ENCODE measurements at regions not wholly inside any gene's neighbourhood (a gene's known extent, or its start where the extent isn't known, plus 50 kb on each side); places are given as distances from the start of the nearest gene placed in this dataset.

DNA sequence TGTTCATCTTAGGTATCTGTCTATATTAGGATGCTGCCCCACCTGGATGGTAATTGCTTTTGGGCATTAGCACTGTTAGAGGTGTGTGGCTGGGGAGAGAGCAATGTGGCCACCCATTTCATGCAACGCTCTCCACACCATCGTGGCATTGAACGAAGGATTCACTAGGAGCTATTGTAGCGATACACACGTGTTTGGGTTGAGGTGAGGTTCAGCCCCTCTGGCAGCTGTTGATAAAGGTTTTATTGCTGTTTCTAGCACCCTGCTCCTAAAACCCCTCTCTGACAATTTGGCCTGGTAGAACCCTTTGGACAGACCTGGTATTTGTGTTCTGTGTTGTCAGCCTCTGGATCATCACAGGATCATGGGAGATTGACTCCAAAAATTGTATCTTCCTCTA, 280.9 kb downstream of the PRL start:
- CTCF ChIA-PET = no interaction called here
- intact Hi-C loops (cut with micrococcal nuclease; ENCODE audit: unreplicated experiment) = no loop called here
- no peak overlapping the region for H3K27ac Mint-ChIP-seq (ENCODE audit: unreplicated experiment)
- no peaks in the 10 kb centered on the region for H3K4me1 Mint-ChIP-seq (ENCODE audit: low read depth, unreplicated experiment)
- H3K36me3 Mint-ChIP-seq (ENCODE audit: insufficient read depth, unreplicated experiment) = no peaks in the 10 kb centered on the region
- H3K9me3 Mint-ChIP-seq (ENCODE audit: low read depth, unreplicated experiment) = no peaks in the 10 kb centered on the region
- no peak overlapping the region for H3K4me3 Mint-ChIP-seq (ENCODE audit: low read depth, unreplicated experiment)
- TF ChIP-seq, protein P1, sequence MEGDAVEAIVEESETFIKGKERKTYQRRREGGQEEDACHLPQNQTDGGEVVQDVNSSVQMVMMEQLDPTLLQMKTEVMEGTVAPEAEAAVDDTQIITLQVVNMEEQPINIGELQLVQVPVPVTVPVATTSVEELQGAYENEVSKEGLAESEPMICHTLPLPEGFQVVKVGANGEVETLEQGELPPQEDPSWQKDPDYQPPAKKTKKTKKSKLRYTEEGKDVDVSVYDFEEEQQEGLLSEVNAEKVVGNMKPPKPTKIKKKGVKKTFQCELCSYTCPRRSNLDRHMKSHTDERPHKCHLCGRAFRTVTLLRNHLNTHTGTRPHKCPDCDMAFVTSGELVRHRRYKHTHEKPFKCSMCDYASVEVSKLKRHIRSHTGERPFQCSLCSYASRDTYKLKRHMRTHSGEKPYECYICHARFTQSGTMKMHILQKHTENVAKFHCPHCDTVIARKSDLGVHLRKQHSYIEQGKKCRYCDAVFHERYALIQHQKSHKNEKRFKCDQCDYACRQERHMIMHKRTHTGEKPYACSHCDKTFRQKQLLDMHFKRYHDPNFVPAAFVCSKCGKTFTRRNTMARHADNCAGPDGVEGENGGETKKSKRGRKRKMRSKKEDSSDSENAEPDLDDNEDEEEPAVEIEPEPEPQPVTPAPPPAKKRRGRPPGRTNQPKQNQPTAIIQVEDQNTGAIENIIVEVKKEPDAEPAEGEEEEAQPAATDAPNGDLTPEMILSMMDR (IDR thresholded peaks at IDR 0.05; ENCODE audit: unreplicated experiment) = no peak
- H3K27me3 Mint-ChIP-seq (ENCODE audit: unreplicated experiment) = no peaks in the 10 kb centered on the region
- no peak for DNase-seq
- BruUV-seq (replicated peaks) = no TSS peak

DNA sequence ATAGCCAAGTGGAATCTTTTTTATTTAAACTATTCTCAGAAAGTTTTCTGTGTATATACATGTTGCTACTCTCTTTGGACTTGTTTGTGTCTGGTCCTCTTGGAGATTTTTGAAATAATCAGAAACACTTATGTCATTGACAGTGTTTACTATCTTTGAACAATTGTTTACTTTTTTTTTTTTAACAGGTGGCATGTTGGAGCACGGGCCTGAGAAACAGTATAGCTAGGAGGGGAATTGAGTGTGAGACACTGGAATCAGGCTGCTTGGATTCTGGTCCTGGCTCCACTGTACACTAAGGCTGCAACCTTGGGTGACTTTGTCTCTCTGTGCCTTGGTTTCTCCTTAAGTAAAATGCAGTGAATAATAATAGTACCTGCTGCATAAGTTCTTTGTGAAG, 279.6 kb downstream of the PRL start:
- no peak overlapping the region for H3K27ac Mint-ChIP-seq (ENCODE audit: unreplicated experiment)
- CTCF ChIA-PET = interaction anchor here (1.0 kb wide), 1 partner anchor 10 kb away, joined by 4 read pairs; no protein-coding TSS in a partner anchor

DNA sequence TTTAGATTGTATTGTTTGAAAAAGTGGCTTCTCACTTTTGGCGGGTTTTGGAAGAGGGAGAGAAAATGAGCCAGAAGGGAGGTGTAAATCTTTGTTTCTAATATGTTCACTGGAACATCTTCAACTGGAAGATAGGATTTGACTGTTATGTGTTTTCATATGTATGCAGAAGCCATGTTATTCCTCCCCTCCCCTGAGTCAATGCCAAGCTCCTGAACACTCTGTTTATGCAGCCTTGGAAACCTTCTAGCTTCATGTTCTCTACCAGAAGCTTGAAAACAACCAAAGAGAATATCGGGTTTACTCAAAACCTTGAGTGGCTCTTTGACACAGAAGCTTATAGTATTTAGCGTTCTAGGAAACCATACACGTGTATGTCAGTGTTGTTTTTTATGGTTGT, 279.1 kb downstream of the PRL start:
- no peak for DNase-seq
- intact Hi-C loops (cut with micrococcal nuclease; ENCODE audit: unreplicated experiment) = no loop called here
- CTCF ChIA-PET = interaction anchor here (1.0 kb wide), 1 partner anchor 10 kb away, joined by 4 read pairs; no protein-coding TSS in a partner anchor
- H3K27ac Mint-ChIP-seq (ENCODE audit: unreplicated experiment) = no peak overlapping the region
- no peaks in the 10 kb centered on the region for H3K4me1 Mint-ChIP-seq (ENCODE audit: low read depth, unreplicated experiment)
- no peaks in the 10 kb centered on the region for H3K36me3 Mint-ChIP-seq (ENCODE audit: insufficient read depth, unreplicated experiment)
- H3K27me3 Mint-ChIP-seq (ENCODE audit: unreplicated experiment) = no peaks in the 10 kb centered on the region
- peaks cover 6% of the 10 kb centered on the region for H3K9me3 Mint-ChIP-seq (ENCODE audit: low read depth, unreplicated experiment)
- no peak overlapping the region for H3K4me3 Mint-ChIP-seq (ENCODE audit: low read depth, unreplicated experiment)
- no TSS peak for BruUV-seq (replicated peaks)
- TF ChIP-seq, protein P1 (IDR thresholded peaks at IDR 0.05; ENCODE audit: unreplicated experiment) = no peak

More for the DNA sequence above, 279.6 kb downstream of the PRL start:
- H3K9me3 Mint-ChIP-seq (ENCODE audit: low read depth, unreplicated experiment) = peaks cover 2% of the 10 kb centered on the region
- no peak overlapping the region for H3K4me3 Mint-ChIP-seq (ENCODE audit: low read depth, unreplicated experiment)
- TF ChIP-seq, protein P1 (IDR thresholded peaks at IDR 0.05; ENCODE audit: unreplicated experiment) = no peak
- no peaks in the 10 kb centered on the region for H3K27me3 Mint-ChIP-seq (ENCODE audit: unreplicated experiment)
- no peaks in the 10 kb centered on the region for H3K36me3 Mint-ChIP-seq (ENCODE audit: insufficient read depth, unreplicated experiment)
- BruUV-seq (replicated peaks) = no TSS peak
- intact Hi-C loops (cut with micrococcal nuclease; ENCODE audit: unreplicated experiment) = no loop called here
- no peak for DNase-seq
- H3K4me1 Mint-ChIP-seq (ENCODE audit: low read depth, unreplicated experiment) = no peaks in the 10 kb centered on the region

DNA sequence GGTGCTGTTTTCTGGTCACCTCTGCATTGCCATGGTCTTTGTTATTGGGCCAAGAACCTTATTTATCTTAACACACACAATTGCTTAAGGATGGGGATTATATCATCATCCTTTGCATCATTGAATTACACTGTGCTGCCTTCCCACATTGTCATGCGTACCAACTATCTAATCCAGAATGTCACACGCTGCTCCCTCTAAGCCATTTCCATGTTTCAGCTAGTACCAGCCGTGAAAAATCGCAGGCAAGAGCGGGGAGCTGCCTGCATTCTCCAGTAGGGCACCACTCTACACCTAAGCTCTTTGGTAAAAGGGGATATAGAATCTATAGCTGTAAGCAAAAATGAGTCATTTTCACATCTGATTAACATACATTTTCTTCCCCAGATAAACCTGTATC, 277.0 kb downstream of the PRL start:
- H3K9me3 Mint-ChIP-seq (ENCODE audit: low read depth, unreplicated experiment) = peaks cover 8% of the 10 kb centered on the region

More for the DNA sequence above, 277.0 kb downstream of the PRL start:
- intact Hi-C loops (cut with micrococcal nuclease; ENCODE audit: unreplicated experiment) = no loop called here
- DNase-seq = no peak
- Mint-ChIP-seq H3K36me3 (ENCODE audit: insufficient read depth, unreplicated experiment) (no peaks in the 10 kb centered on the region), H3K4me1 (ENCODE audit: low read depth, unreplicated experiment) (no peaks in the 10 kb centered on the region), H3K4me3 (ENCODE audit: low read depth, unreplicated experiment) (no peak overlapping the region), H3K27me3 (ENCODE audit: unreplicated experiment) (no peaks in the 10 kb centered on the region), H3K27ac (ENCODE audit: unreplicated experiment) (no peak overlapping the region)
- CTCF ChIA-PET = no interaction called here
- no TSS peak for BruUV-seq (replicated peaks)
- TF ChIP-seq, protein P1 (IDR thresholded peaks at IDR 0.05; ENCODE audit: unreplicated experiment) = no peak

All from Calu3 (cell line).